Osteoblast (primary cell): ENCODE measurements at regions not wholly inside any gene's neighbourhood (a gene's known extent, or its start where the extent isn't known, plus 50 kb on each side); places are given as distances from the start of the nearest gene placed in this dataset.

Experiments
- DNase-seq: peaks from one replicate; pipeline ENCODE4 v3.0.0; 2011; ENCODE audit warnings: low spot score, mixed read lengths; ENCODE audit not compliant: insufficient read length; ENCODE audit errors: missing footprints
- H2AFZ ChIP-seq: 2 replicates; pipeline ENCODE4 v1.6.0; 2011; ENCODE audit warnings: mild to moderate bottlenecking, low read length
- H3K27ac ChIP-seq: 2 replicates; pipeline ENCODE4 v1.5.1; 2011; ENCODE audit warnings: mild to moderate bottlenecking, low read depth, low read length, moderate library complexity
- H3K27me3 ChIP-seq: 2 replicates; pipeline ENCODE4 v1.6.0; 2012; ENCODE audit warnings: mild to moderate bottlenecking, control low read depth, inconsistent platforms, low read length, moderate library complexity; ENCODE audit not compliant: insufficient read depth
- H3K36me3 ChIP-seq: 2 replicates; pipeline ENCODE4 v1.5.1; 2011; ENCODE audit warnings: mild to moderate bottlenecking, low read length, control low read depth, moderate library complexity; ENCODE audit not compliant: insufficient read depth
- H3K4me1 ChIP-seq: 2 replicates; pipeline ENCODE4 v1.5.1; 2011; ENCODE audit warnings: mild to moderate bottlenecking, low read length, control low read depth, moderate library complexity; ENCODE audit not compliant: insufficient read depth
- H3K4me2 ChIP-seq: 2 replicates; pipeline ENCODE4 v1.6.0; 2011; ENCODE audit warnings: mild to moderate bottlenecking, low read length; ENCODE audit not compliant: insufficient read depth
- H3K4me3 ChIP-seq: fragments of 200-600 bp; sonication (generic); 3 replicates; pipeline ENCODE4 v1.5.1; 2012; ENCODE audit warnings: mild to moderate bottlenecking, low read length, inconsistent platforms; ENCODE audit not compliant: insufficient read depth
- H3K79me2 ChIP-seq: 2 replicates; pipeline ENCODE4 v1.6.0; 2012; ENCODE audit warnings: mild to moderate bottlenecking, low read length, control low read depth, inconsistent platforms; ENCODE audit not compliant: insufficient read depth
- H3K9me3 ChIP-seq: 2 replicates; pipeline ENCODE4 v1.5.1; 2011; ENCODE audit warnings: low read depth, low read length, control low read depth
- H4K20me1 ChIP-seq: 2 replicates; pipeline ENCODE4 v1.6.0; 2012; ENCODE audit warnings: mild to moderate bottlenecking, low read length, control low read depth; ENCODE audit not compliant: insufficient read depth
- CTCF ChIP-seq: IDR thresholded peaks from 2 replicates; pipeline ENCODE4 v1.5.1; 2011; ENCODE audit warnings: mild to moderate bottlenecking, low read depth, low read length, moderate library complexity; ENCODE audit errors: extremely low read depth

GRCh38 chr12:105987685-105988035 lies 151.1 kb downstream of the NUAK1 start:
- Histone ChIP-seq H3K4me3 (no peak overlapping the region), H3K4me2 (no peak overlapping the region), H3K27ac (peak overlapping the region; percentile 56), H2AFZ (no peak overlapping the region), H3K9me3 (no peaks in the 10 kb centered on the region), H3K27me3 (no peaks in the 10 kb centered on the region), H3K4me1 (peaks cover 5% of the 10 kb centered on the region), H3K79me2 (no peaks in the 10 kb centered on the region), H4K20me1 (no peaks in the 10 kb centered on the region), H3K36me3 (no peaks in the 10 kb centered on the region)
- no peak for DNase-seq
- TF ChIP-seq CTCF: no peak

- Histone ChIP-seq H3K27ac (no peak overlapping the region), H3K4me2 (no peak overlapping the region), H3K27me3 (peaks cover 3% of the 10 kb centered on the region), H4K20me1 (no peaks in the 10 kb centered on the region), H3K9me3 (no peaks in the 10 kb centered on the region), H2AFZ (no peak overlapping the region), H3K79me2 (no peaks in the 10 kb centered on the region), H3K36me3 (no peaks in the 10 kb centered on the region), H3K4me3 (no peak overlapping the region), H3K4me1 (no peaks in the 10 kb centered on the region)
- DNase-seq: no peak
- TF ChIP-seq CTCF: no peak
Measured at GRCh38 chr12:105992849-105993740, 145.7 kb downstream of the NUAK1 start.

GRCh38 chr12:105993766-105994555 lies 144.8 kb downstream of the NUAK1 start:
- H2AFZ ChIP-seq: no peak overlapping the region
- TF ChIP-seq CTCF: no peak
- no peaks in the 10 kb centered on the region for H3K36me3 ChIP-seq
- H3K79me2 ChIP-seq: no peaks in the 10 kb centered on the region
- no peak for DNase-seq
- H3K27ac ChIP-seq: peak overlapping the region; percentile 11
- H3K4me1 ChIP-seq: no peaks in the 10 kb centered on the region
- no peak overlapping the region for H3K4me3 ChIP-seq
- no peaks in the 10 kb centered on the region for H3K9me3 ChIP-seq
- peaks cover 3% of the 10 kb centered on the region for H3K27me3 ChIP-seq
- H4K20me1 ChIP-seq: no peaks in the 10 kb centered on the region
- no peak overlapping the region for H3K4me2 ChIP-seq

- DNase-seq: no peak
- H3K27ac ChIP-seq: no peak overlapping the region
Measured at GRCh38 chr12:105995961-105996431, 142.8 kb downstream of the NUAK1 start.

More at GRCh38 chr12:105995961-105996431, 142.8 kb downstream of the NUAK1 start:
- Histone ChIP-seq H3K79me2 (no peaks in the 10 kb centered on the region), H3K36me3 (no peaks in the 10 kb centered on the region), H3K27me3 (peaks cover 3% of the 10 kb centered on the region), H3K9me3 (no peaks in the 10 kb centered on the region), H3K4me1 (no peaks in the 10 kb centered on the region), H3K4me3 (no peak overlapping the region), H3K4me2 (no peak overlapping the region), H2AFZ (no peak overlapping the region), H4K20me1 (no peaks in the 10 kb centered on the region)
- no peak for TF ChIP-seq CTCF
